ENCODE measurements at regions not wholly inside any gene's neighbourhood (a gene's known extent, or its start where the extent isn't known, plus 50 kb on each side); places are given as distances from the start of the nearest gene placed in this dataset.

GRCh38 chr18:28581521-28582071, 404.7 kb upstream of the CDH2 start:
- ChIA-PET POLR2A (no interaction called here), CTCF (no interaction called here)
- intact Hi-C loops (cut with DNase I, micrococcal nuclease), result no loop called here
- Mint-ChIP-seq H3K9me3 (ENCODE audit: low read depth) (peaks cover 8% of the 10 kb centered on the region), H3K36me3 (ENCODE audit: low read depth) (no peaks in the 10 kb centered on the region), H3K27me3 (no peaks in the 10 kb centered on the region), H3K4me1 (no peaks in the 10 kb centered on the region), H3K27ac (no peak overlapping the region), H3K4me3 (no peak overlapping the region)
- ATAC-seq, result no peak
- DNase-seq, result no peak

- ChIA-PET POLR2A (no interaction called here), CTCF (no interaction called here)
- no peak for ATAC-seq
- Mint-ChIP-seq H3K36me3 (ENCODE audit: low read depth) (no peaks in the 10 kb centered on the region), H3K27me3 (no peaks in the 10 kb centered on the region), H3K9me3 (ENCODE audit: low read depth) (peaks cover 6% of the 10 kb centered on the region), H3K27ac (no peak overlapping the region), H3K4me3 (no peak overlapping the region), H3K4me1 (no peaks in the 10 kb centered on the region)
- intact Hi-C loops (cut with DNase I, micrococcal nuclease), result no loop called here
- DNase-seq, result no peak
Measured at GRCh38 chr18:28576941-28577340, 400.0 kb upstream of the CDH2 start.

GRCh38 chr18:28575123-28575522, 398.2 kb upstream of the CDH2 start:
- ATAC-seq (no peak), DNase-seq (no peak)
- ChIA-PET CTCF (no interaction called here), POLR2A (no interaction called here)
- no peak overlapping the region for H3K27ac Mint-ChIP-seq
- no peaks in the 10 kb centered on the region for H3K4me1 Mint-ChIP-seq
- peaks cover 6% of the 10 kb centered on the region for H3K9me3 Mint-ChIP-seq (ENCODE audit: low read depth)
- no peaks in the 10 kb centered on the region for H3K36me3 Mint-ChIP-seq (ENCODE audit: low read depth)
- no peak overlapping the region for H3K4me3 Mint-ChIP-seq
- intact Hi-C loops (cut with DNase I, micrococcal nuclease), result no loop called here
- no peaks in the 10 kb centered on the region for H3K27me3 Mint-ChIP-seq

- no peaks in the 10 kb centered on the region for H3K27me3 Mint-ChIP-seq
- no peak overlapping the region for H3K27ac Mint-ChIP-seq
- no peaks in the 10 kb centered on the region for H3K36me3 Mint-ChIP-seq (ENCODE audit: low read depth)
- POLR2A ChIA-PET, result interaction anchor here (0.6 kb wide), 1 partner anchor 579 kb away, joined by 3 read pairs; no protein-coding TSS in a partner anchor
- no peak for DNase-seq
- intact Hi-C loops (cut with DNase I, micrococcal nuclease), result no loop called here
- no peak overlapping the region for H3K4me3 Mint-ChIP-seq
- no peaks in the 10 kb centered on the region for H3K4me1 Mint-ChIP-seq
- H3K9me3 Mint-ChIP-seq (ENCODE audit: low read depth), result peaks cover 4% of the 10 kb centered on the region
- CTCF ChIA-PET, result no interaction called here
- ATAC-seq, result no peak
Measured at GRCh38 chr18:28574175-28574574, 397.2 kb upstream of the CDH2 start.

DNA sequence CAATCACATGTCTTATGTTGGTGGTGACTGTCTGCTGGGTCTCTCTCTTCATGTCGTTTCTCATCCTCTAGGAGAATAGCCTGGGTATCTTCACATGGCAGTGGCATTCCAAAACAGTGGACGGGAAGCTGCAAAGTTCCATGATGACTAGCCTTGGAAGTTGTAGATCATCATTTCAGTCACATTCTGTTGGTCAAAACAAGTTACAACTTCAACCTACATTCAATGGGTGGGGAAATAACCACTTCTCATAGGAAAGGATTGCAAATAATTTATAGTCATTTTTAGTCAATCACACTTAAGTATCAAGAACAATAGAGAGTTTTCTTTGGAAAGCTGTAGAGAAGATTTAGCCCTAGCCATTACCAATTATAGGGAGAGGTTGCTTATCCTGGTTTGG, 395.0 kb upstream of the CDH2 start:
- Mint-ChIP-seq H3K4me3 (no peak overlapping the region), H3K27me3 (no peaks in the 10 kb centered on the region), H3K4me1 (no peaks in the 10 kb centered on the region), H3K36me3 (ENCODE audit: low read depth) (no peaks in the 10 kb centered on the region), H3K27ac (no peak overlapping the region), H3K9me3 (ENCODE audit: low read depth) (peaks cover 6% of the 10 kb centered on the region)
- ATAC-seq (no peak), DNase-seq (no peak)
- CTCF ChIA-PET, result no interaction called here
- POLR2A ChIA-PET, result no interaction called here
- intact Hi-C loops (cut with DNase I, micrococcal nuclease), result no loop called here

DNA sequence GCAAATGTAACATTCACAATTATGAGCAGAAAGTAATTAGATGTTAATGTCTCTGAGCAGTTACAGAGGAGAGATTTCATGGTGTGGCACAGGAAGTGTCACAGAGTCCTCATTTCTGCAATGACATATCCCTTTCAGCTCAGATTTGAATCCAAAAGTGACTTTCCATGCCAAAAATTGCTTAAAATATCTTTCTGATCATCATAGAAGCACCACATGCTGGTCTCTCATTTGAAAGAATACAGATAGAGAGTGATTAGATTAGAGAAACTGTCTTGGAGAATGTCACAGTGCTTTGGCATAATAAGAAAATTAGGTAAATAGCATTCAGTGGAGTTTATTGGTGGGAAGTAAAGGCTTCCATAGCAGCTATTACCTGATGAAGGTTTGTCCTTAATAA, 383.4 kb upstream of the CDH2 start:
- DNase-seq (no peak), ATAC-seq (no peak)
- Mint-ChIP-seq H3K4me3 (no peak overlapping the region), H3K4me1 (no peaks in the 10 kb centered on the region), H3K27ac (no peak overlapping the region), H3K36me3 (ENCODE audit: low read depth) (no peaks in the 10 kb centered on the region), H3K9me3 (ENCODE audit: low read depth) (peaks cover 2% of the 10 kb centered on the region), H3K27me3 (no peaks in the 10 kb centered on the region)
- ChIA-PET POLR2A (no interaction called here), CTCF (no interaction called here)
- intact Hi-C loops (cut with DNase I, micrococcal nuclease), result no loop called here

DNA sequence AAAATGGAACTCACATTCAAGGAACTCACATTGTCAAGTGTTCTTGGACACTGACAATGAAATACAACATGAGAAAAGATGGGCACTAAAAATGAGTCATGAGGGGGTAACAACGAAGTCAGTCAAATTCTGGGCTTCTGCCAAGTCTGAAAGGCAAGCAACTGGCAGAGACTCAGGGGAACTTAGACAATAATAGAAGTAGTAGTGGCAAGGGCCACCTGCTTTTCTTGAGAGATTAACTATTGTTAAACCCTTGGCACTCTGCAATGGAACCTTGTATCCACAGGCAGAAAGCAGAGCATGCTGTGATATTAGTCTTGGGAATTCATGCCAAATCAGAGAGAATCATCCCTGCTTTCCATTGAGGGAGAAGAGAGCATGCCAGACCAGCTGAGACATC, 382.6 kb upstream of the CDH2 start:
- intact Hi-C loops (cut with DNase I, micrococcal nuclease), result no loop called here
- no peak for ATAC-seq
- ChIA-PET POLR2A (no interaction called here), CTCF (no interaction called here)
- Mint-ChIP-seq H3K36me3 (ENCODE audit: low read depth) (no peaks in the 10 kb centered on the region), H3K9me3 (ENCODE audit: low read depth) (peaks cover 2% of the 10 kb centered on the region), H3K4me1 (no peaks in the 10 kb centered on the region), H3K27me3 (no peaks in the 10 kb centered on the region), H3K4me3 (no peak overlapping the region), H3K27ac (no peak overlapping the region)
- DNase-seq, result no peak

GRCh38 chr18:28541934-28542333, 365.0 kb upstream of the CDH2 start:
- H3K27ac Mint-ChIP-seq, result no peak overlapping the region
- peaks cover 10% of the 10 kb centered on the region for H3K9me3 Mint-ChIP-seq (ENCODE audit: low read depth)
- no peaks in the 10 kb centered on the region for H3K4me1 Mint-ChIP-seq
- DNase-seq (no peak), ATAC-seq (no peak)
- H3K36me3 Mint-ChIP-seq (ENCODE audit: low read depth), result no peaks in the 10 kb centered on the region
- ChIA-PET POLR2A (no interaction called here), CTCF (no interaction called here)
- no peaks in the 10 kb centered on the region for H3K27me3 Mint-ChIP-seq
- intact Hi-C loops (cut with DNase I, micrococcal nuclease), result no loop called here
- H3K4me3 Mint-ChIP-seq, result no peak overlapping the region

DNA sequence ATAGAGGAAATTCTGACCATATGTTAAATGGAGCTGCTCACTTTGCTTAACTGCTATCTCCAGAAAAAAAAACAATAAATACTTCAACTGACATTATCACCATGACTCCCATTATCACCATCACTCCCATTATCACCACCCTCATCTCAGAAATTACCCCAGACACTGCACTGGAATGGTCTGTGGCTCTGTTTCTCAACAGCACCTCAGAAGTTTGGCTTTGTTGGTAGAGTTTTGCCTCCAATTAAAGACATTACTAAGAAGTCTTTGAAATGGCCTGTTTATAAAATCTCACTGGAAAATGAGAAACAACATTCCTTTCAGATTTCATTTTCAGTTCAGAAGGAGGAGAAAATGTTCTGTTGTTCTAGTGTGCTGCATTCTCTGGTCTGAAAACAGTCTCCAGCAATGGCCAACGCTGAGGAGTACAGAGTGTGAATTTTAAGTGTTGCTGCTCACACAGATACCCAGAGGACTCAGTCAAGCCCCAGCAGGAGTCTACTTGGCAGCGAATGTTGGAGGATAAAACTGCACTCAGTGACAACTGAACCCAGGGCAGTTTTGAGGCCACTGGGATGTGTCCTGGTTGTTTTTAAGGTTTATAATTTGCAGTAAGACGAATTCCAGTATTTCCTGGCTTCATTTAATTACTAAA, 364.5 kb upstream of the CDH2 start:
- ChIA-PET CTCF (no interaction called here), POLR2A (no interaction called here)
- intact Hi-C loops (cut with DNase I, micrococcal nuclease), result no loop called here
- Mint-ChIP-seq H3K36me3 (ENCODE audit: low read depth) (no peaks in the 10 kb centered on the region), H3K4me3 (no peak overlapping the region), H3K9me3 (ENCODE audit: low read depth) (peaks cover 11% of the 10 kb centered on the region), H3K27me3 (no peaks in the 10 kb centered on the region), H3K27ac (no peak overlapping the region), H3K4me1 (no peaks in the 10 kb centered on the region)
- DNase-seq (no peak), ATAC-seq (no peak)

DNA sequence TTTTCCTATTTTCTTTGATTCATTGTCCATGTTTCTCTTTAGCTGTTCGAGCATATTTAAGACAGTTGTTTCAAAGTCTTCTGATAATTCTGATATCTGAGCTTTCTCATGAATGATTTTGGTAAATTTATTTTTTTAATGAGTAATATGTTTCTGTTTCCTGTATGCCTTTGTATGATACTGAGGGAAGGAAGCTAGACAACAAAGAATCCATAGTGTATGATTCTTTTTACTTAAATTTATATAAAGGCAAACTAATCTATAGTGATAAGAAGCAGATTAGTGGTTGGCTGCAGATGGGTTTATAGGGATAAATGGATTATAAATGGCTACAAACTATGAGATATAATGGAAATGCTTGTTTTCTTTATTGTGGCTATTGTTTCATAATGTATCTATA, 352.7 kb upstream of the CDH2 start:
- no peak overlapping the region for H3K4me3 Mint-ChIP-seq
- no peak for DNase-seq
- no peaks in the 10 kb centered on the region for H3K36me3 Mint-ChIP-seq (ENCODE audit: low read depth)
- intact Hi-C loops (cut with DNase I, micrococcal nuclease), result no loop called here
- ChIA-PET POLR2A (no interaction called here), CTCF (no interaction called here)
- H3K27me3 Mint-ChIP-seq, result no peaks in the 10 kb centered on the region
- no peaks in the 10 kb centered on the region for H3K9me3 Mint-ChIP-seq (ENCODE audit: low read depth)
- H3K27ac Mint-ChIP-seq, result no peak overlapping the region
- ATAC-seq, result no peak
- H3K4me1 Mint-ChIP-seq, result no peaks in the 10 kb centered on the region

DNA sequence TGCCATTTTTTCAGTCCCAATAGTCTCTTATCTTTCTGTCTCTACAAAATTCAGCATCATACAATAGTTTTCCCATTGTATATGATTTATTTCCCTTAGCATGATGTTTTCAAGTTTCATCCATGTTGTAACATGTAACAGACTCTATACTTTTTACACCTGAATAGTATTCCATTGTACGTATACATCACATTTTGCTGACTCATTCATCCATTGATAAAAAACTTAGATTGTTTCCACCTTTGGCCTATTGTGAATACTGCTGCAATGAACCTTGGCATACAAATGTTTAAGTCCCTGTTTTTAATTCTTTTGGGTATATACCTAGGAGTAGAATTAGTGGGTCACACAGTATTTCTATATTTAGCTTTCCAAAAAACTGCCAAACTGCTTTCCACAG, 349.3 kb upstream of the CDH2 start:
- Mint-ChIP-seq H3K36me3 (ENCODE audit: low read depth) (no peaks in the 10 kb centered on the region), H3K4me3 (no peak overlapping the region), H3K27me3 (no peaks in the 10 kb centered on the region), H3K9me3 (ENCODE audit: low read depth) (no peaks in the 10 kb centered on the region), H3K4me1 (no peaks in the 10 kb centered on the region), H3K27ac (no peak overlapping the region)
- ChIA-PET POLR2A (no interaction called here), CTCF (no interaction called here)
- intact Hi-C loops (cut with DNase I, micrococcal nuclease), result no loop called here
- no peak for DNase-seq
- no peak for ATAC-seq

GRCh38 chr18:28523758-28524475, 347.0 kb upstream of the CDH2 start:
- Mint-ChIP-seq H3K9me3 (ENCODE audit: low read depth) (peaks cover 3% of the 10 kb centered on the region), H3K4me3 (no peak overlapping the region), H3K27ac (no peak overlapping the region)

More at GRCh38 chr18:28523758-28524475, 347.0 kb upstream of the CDH2 start:
- H3K4me1 Mint-ChIP-seq, result no peaks in the 10 kb centered on the region
- DNase-seq (no peak), ATAC-seq (no peak)
- H3K27me3 Mint-ChIP-seq, result no peaks in the 10 kb centered on the region
- ChIA-PET CTCF (no interaction called here), POLR2A (no interaction called here)
- intact Hi-C loops (cut with DNase I, micrococcal nuclease), result no loop called here
- no peaks in the 10 kb centered on the region for H3K36me3 Mint-ChIP-seq (ENCODE audit: low read depth)
